Colonic mucosa (tissue), 4 donors: ENCODE measurements at regions not wholly inside any gene's neighbourhood (a gene's known extent, or its start where the extent isn't known, plus 50 kb on each side); places are given as distances from the start of the nearest gene placed in this dataset.

Experiments
- DNase-seq: peaks from one replicate; pipeline ENCODE4 v3.0.0-alpha.2; 2020
- H3K27ac ChIP-seq: fragments of 200-600 bp; one replicate; pipeline ENCODE4 v1.8.0; 2021
- H3K27me3 ChIP-seq: fragments of 200-600 bp; one replicate; pipeline ENCODE4 v1.8.0; 2021
- H3K36me3 ChIP-seq: fragments of 200-600 bp; one replicate; pipeline ENCODE4 v1.8.0; 2021
- H3K4me1 ChIP-seq: fragments of 200-600 bp; one replicate; pipeline ENCODE4 v1.8.0; 2021; ENCODE audit warnings: mild to moderate bottlenecking
- H3K4me3 ChIP-seq: fragments of 200-600 bp; one replicate; pipeline ENCODE4 v1.8.0; 2021
- H3K9ac ChIP-seq, 2 donors: one replicate each; pipeline ENCODE4 v1.7.0; 2013; ENCODE audit warnings: control low read depth in 2 of 2, low read depth in 2 of 2, low read length in 2 of 2
- H3K9me3 ChIP-seq: fragments of 200-600 bp; one replicate; pipeline ENCODE4 v1.8.0; 2021
- intact Hi-C: fragments of 100-400 bp; cut with DNase I; formaldehyde crosslinking; loops from one replicate; pipeline ENCODE4 v1.14.1; 2022
- TF ChIP-seq, protein P1 (sequence below): fragments of 200-600 bp; IDR thresholded peaks from one replicate; pipeline ENCODE4 v1.8.0; 2022; ENCODE audit warnings: antibody characterized with exemption, mild to moderate bottlenecking
- donor health status: healthy.
- donor health status: DM: no; HTN: no; CAD: no.
- donor health status: DM: no; HTN: no; CAD: no.

GRCh38 chr11:98871690-98872089 lies 149.1 kb upstream of the CNTN5 start:
- Histone ChIP-seq H3K4me3 (no peak overlapping the region), H3K27ac (no peak overlapping the region), H3K27me3 (no peaks in the 10 kb centered on the region), H3K4me1 (no peaks in the 10 kb centered on the region), H3K9ac (no peak overlapping the region), H3K36me3 (no peaks in the 10 kb centered on the region), H3K9me3 (no peaks in the 10 kb centered on the region)
- no peak for DNase-seq
- intact Hi-C loops, result no loop called here
- TF ChIP-seq, protein P1, sequence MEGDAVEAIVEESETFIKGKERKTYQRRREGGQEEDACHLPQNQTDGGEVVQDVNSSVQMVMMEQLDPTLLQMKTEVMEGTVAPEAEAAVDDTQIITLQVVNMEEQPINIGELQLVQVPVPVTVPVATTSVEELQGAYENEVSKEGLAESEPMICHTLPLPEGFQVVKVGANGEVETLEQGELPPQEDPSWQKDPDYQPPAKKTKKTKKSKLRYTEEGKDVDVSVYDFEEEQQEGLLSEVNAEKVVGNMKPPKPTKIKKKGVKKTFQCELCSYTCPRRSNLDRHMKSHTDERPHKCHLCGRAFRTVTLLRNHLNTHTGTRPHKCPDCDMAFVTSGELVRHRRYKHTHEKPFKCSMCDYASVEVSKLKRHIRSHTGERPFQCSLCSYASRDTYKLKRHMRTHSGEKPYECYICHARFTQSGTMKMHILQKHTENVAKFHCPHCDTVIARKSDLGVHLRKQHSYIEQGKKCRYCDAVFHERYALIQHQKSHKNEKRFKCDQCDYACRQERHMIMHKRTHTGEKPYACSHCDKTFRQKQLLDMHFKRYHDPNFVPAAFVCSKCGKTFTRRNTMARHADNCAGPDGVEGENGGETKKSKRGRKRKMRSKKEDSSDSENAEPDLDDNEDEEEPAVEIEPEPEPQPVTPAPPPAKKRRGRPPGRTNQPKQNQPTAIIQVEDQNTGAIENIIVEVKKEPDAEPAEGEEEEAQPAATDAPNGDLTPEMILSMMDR, result no peak

GRCh38 chr11:98874050-98874449 lies 146.7 kb upstream of the CNTN5 start:
- TF ChIP-seq, protein P1, result no peak
- no peaks in the 10 kb centered on the region for H3K27me3 ChIP-seq
- intact Hi-C loops, result no loop called here
- no peak overlapping the region for H3K4me3 ChIP-seq
- no peak overlapping the region for H3K9ac ChIP-seq
- H3K9me3 ChIP-seq, result no peaks in the 10 kb centered on the region
- H3K4me1 ChIP-seq, result no peaks in the 10 kb centered on the region
- H3K36me3 ChIP-seq, result no peaks in the 10 kb centered on the region
- H3K27ac ChIP-seq, result no peak overlapping the region
- no peak for DNase-seq

GRCh38 chr11:98895936-98896335 lies 124.8 kb upstream of the CNTN5 start:
- no peak for DNase-seq
- Histone ChIP-seq H3K9me3 (no peaks in the 10 kb centered on the region), H3K4me1 (no peaks in the 10 kb centered on the region), H3K4me3 (no peak overlapping the region), H3K36me3 (no peaks in the 10 kb centered on the region), H3K27ac (no peak overlapping the region), H3K27me3 (no peaks in the 10 kb centered on the region), H3K9ac (no peak overlapping the region)
- intact Hi-C loops, result no loop called here
- TF ChIP-seq, protein P1, result no peak

DNA sequence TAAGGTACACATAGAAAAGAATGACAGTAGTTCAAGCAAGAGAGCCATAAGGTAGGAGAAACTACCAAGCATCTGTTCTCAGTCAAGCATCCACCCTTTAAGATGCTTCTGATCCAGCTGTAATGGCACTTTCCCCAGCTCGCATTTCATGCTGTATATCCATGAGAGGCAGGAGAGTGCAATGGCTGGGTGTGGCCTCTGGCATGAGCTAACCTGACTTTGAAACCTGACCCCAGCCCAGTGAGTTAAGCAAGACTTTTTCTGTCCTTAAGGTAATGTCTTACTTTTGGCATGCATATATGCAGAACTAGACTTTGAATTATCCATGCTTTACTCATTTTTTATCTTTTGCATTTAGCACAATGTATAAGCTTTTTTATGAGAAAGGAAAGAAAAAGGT lies 79.8 kb upstream of the CNTN5 start:
- intact Hi-C loops, result no loop called here
- no peaks in the 10 kb centered on the region for H3K27me3 ChIP-seq
- H3K36me3 ChIP-seq, result no peaks in the 10 kb centered on the region
- TF ChIP-seq, protein P1, result no peak
- DNase-seq, result no peak
- no peaks in the 10 kb centered on the region for H3K9me3 ChIP-seq
- no peak overlapping the region for H3K9ac ChIP-seq
- no peak overlapping the region for H3K27ac ChIP-seq
- H3K4me1 ChIP-seq, result no peaks in the 10 kb centered on the region
- H3K4me3 ChIP-seq, result no peak overlapping the region

DNA sequence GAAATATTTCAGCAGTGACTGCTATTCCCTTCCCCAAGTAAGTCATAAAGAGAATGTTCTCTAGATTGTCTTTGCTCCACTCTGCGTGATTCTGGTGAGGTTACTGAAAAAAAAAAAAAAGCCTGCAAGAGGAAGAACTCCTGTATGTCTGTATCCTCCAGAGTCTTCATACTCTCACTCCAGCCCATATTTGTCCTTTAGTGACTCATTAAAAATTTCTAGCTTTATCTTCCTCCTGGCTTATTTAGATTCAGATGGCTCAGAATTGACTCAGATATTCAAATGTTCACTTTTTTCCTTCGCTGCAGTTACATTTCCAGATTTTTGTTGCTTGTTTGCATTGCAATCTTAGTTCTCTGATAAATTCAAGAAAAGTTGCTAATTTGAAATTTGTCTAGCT lies 76.3 kb upstream of the CNTN5 start:
- intact Hi-C loops, result no loop called here
- TF ChIP-seq, protein P1, result no peak
- H3K9ac ChIP-seq, result no peak overlapping the region
- H3K36me3 ChIP-seq, result no peaks in the 10 kb centered on the region
- no peak overlapping the region for H3K27ac ChIP-seq
- no peak overlapping the region for H3K4me3 ChIP-seq
- DNase-seq, result no peak
- H3K4me1 ChIP-seq, result no peaks in the 10 kb centered on the region
- no peaks in the 10 kb centered on the region for H3K27me3 ChIP-seq
- H3K9me3 ChIP-seq, result no peaks in the 10 kb centered on the region

- Histone ChIP-seq H3K4me3 (no peak overlapping the region), H3K27ac (no peak overlapping the region), H3K9ac (no peak overlapping the region), H3K9me3 (no peaks in the 10 kb centered on the region), H3K36me3 (no peaks in the 10 kb centered on the region), H3K4me1 (no peaks in the 10 kb centered on the region), H3K27me3 (no peaks in the 10 kb centered on the region)
- TF ChIP-seq, protein P1, result no peak
- no peak for DNase-seq
- intact Hi-C loops, result no loop called here
These were observed 68.6 kb upstream of the CNTN5 start for GRCh38 chr11:98952107-98952506.
